Endothelial cell of umbilical vein (primary cell): ENCODE measurements at regions not wholly inside any gene's neighbourhood (a gene's known extent, or its start where the extent isn't known, plus 50 kb on each side); places are given as distances from the start of the nearest gene placed in this dataset.

ENCODE experiments used
- BruUV-seq: library from RNA; stranded (reverse); fragments of 400-500 nt; replicated peaks from 2 replicates; lab custom pipeline; 2021; lab: Mats Ljungman, UMichigan
- CTCF ChIA-PET: fragments of 300-600, 350-600 bp; sonication (Branson Sonifier 250); formaldehyde crosslinking; loops from one replicate; lab custom pipeline; 2021; ENCODE audit warnings: antibody characterized with exemption, inconsistent platforms; lab: Charles Lee
- POLR2A ChIA-PET: fragments of 300-600, 350-600 bp; sonication (Branson Sonifier 250); formaldehyde crosslinking; loops from one replicate; lab custom pipeline; 2021; ENCODE audit warnings: antibody characterized with exemption, inconsistent platforms; lab: Charles Lee
- DNase-seq: peaks from one replicate; pipeline ENCODE4 v3.0.0-alpha.2; 2011; ENCODE audit warnings: low read depth, low spot score
- FAIRE-seq: peaks from 2 replicates; lab custom pipeline; 2011; peaks lifted over from hg19 to GRCh38; lab: Jason Lieb, UNC
- H2AFZ ChIP-seq: 2 replicates; pipeline ENCODE4 v1.6.0; 2012; ENCODE audit warnings: low read depth, low read length, control low read depth, inconsistent platforms
- H3K27ac ChIP-seq: 2 replicates; pipeline ENCODE4 v1.5.1; 2011; ENCODE audit warnings: low read depth, mild to moderate bottlenecking, control low read depth, low read length, moderate library complexity; ENCODE audit not compliant: insufficient read depth
- H3K27me3 ChIP-seq, 2 experiments: 2 replicates each; pipeline versions ENCODE4 v1.6.0 to v1.6.1; 2011; ENCODE audit warnings: low read length in 2 of 2, mixed read lengths in 1 of 2; ENCODE audit not compliant: control insufficient read depth in 2 of 2, insufficient read depth in 2 of 2
- H3K36me3 ChIP-seq, 2 experiments: 2 replicates in 1 of 2; 3 replicates in 1 of 2; pipeline ENCODE4 v1.5.1; 2011; ENCODE audit warnings: low read length in 2 of 2, mild to moderate bottlenecking in 1 of 2, moderate library complexity in 1 of 2; ENCODE audit not compliant: control insufficient read depth in 2 of 2, insufficient read depth in 2 of 2; ENCODE audit errors: extremely low read depth in 1 of 2
- H3K4me1 ChIP-seq: 3 replicates; pipeline ENCODE4 v1.5.1; 2011; ENCODE audit warnings: mild to moderate bottlenecking, low read length; ENCODE audit not compliant: control insufficient read depth, insufficient read depth; ENCODE audit errors: extremely low read depth
- H3K4me2 ChIP-seq: 2 replicates; pipeline ENCODE4 v1.6.1; 2011; ENCODE audit warnings: low read length, control low read depth, mixed read lengths; ENCODE audit not compliant: insufficient read depth
- H3K4me3 ChIP-seq, 3 experiments: fragments of 200-600 bp in 1 of 3; sonication (generic), shearing (Covaris generic) in 1 of 3; replicated peaks in 1 of 3; 2 replicates each; pipeline ENCODE4 v1.5.1; 2011 to 2016; ENCODE audit warnings: control low read depth in 3 of 3, low read length in 3 of 3, mild to moderate bottlenecking in 2 of 3, inconsistent platforms in 1 of 3, low read depth in 1 of 3, moderate library complexity in 1 of 3; ENCODE audit not compliant: insufficient read depth in 1 of 3
- H3K79me2 ChIP-seq: 2 replicates; pipeline ENCODE4 v1.6.0; 2012; ENCODE audit warnings: low read length, inconsistent platforms; ENCODE audit not compliant: control insufficient read depth, insufficient read depth
- H3K9ac ChIP-seq: replicated peaks from 2 replicates; pipeline ENCODE3; 2011; ENCODE audit warnings: low read length, control low read depth; ENCODE audit not compliant: insufficient read depth; ENCODE audit errors: extremely low read depth
- H3K9me1 ChIP-seq: replicated peaks from 3 replicates; pipeline ENCODE4 v1.6.0; 2011; ENCODE audit warnings: mild to moderate bottlenecking, low read length; ENCODE audit not compliant: control insufficient read depth, insufficient read depth; ENCODE audit errors: extremely low read depth
- H3K9me3 ChIP-seq: replicated peaks from 2 replicates; pipeline ENCODE4 v1.5.1; 2012; ENCODE audit warnings: low read length, inconsistent platforms; ENCODE audit not compliant: control insufficient read depth, insufficient read depth
- H4K20me1 ChIP-seq: replicated peaks from 2 replicates; pipeline ENCODE3; 2011; ENCODE audit warnings: mild to moderate bottlenecking, low read length; ENCODE audit not compliant: control insufficient read depth, insufficient read depth; ENCODE audit errors: extremely low read depth
- GATA2 ChIP-seq: IDR thresholded peaks from 2 replicates; pipeline ENCODE4 v1.7.0; 2011; ENCODE audit warnings: low read depth, mild to moderate bottlenecking, moderate library complexity, mixed read lengths, low read length; ENCODE audit not compliant: insufficient read length, insufficient read depth
- JUN ChIP-seq: IDR thresholded peaks from 2 replicates; pipeline ENCODE4 v1.6.1; 2011; ENCODE audit warnings: borderline replicate concordance, low read depth; ENCODE audit not compliant: insufficient read length, insufficient read depth
- MYC ChIP-seq: IDR thresholded peaks from one replicate; pipeline ENCODE4 v1.6.1; 2011; ENCODE audit warnings: mild to moderate bottlenecking, low read depth, low read length
- dilution Hi-C: fragments of 300-500 bp; cut with MboI; formaldehyde crosslinking; loops from one replicate; pipeline ENCODE4 v1.15.0; 2019; ENCODE audit warnings: low sequenced_read_pairs; ENCODE audit not compliant: extremely low pct_ligation_motif_present
- intact Hi-C: fragments of 100-400 bp; cut with micrococcal nuclease; formaldehyde crosslinking; loops from one replicate; pipeline ENCODE4 v1.10.0; 2022
- TF ChIP-seq, protein P1 (sequence below), 2 donors: IDR thresholded peaks; 1 replicate in 1 of 2; 2 replicates in 1 of 2; pipeline ENCODE4 v1.5.1; 2011; ENCODE audit warnings: low read length in 2 of 2, mild to moderate bottlenecking in 2 of 2, moderate library complexity in 2 of 2, control low read depth in 1 of 2, inconsistent platforms in 1 of 2, low read depth in 1 of 2; ENCODE audit not compliant: insufficient read depth in 1 of 2; ENCODE audit errors: extremely low read depth in 1 of 2

DNA sequence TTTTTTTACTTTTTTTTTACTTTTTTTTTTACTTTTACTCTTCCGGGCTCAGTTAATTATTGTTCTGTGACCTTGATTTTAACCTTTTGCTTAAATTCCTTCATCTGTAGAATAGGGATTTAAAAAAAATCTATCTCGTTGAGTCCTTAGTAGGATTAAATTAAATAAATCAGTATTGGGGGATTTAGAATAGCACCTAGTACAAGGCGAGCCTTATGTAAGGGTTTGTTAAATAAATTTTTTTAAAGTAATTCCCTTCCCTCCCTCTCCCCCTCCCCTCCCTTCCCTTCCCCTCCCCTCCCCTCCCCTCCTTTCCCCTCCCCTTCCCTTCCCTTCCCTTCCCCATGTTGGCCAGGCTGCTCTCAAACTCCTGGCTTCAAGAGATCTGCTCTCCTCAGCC lies 287.2 kb upstream of the KCNH8 start:
- DNase-seq (no peak), FAIRE-seq (no peak)
- no peaks in the 10 kb centered on the region for H3K4me1 ChIP-seq
- H3K79me2 ChIP-seq, result no peaks in the 10 kb centered on the region
- H3K27me3 ChIP-seq, result no peaks in the 10 kb centered on the region
- no peaks in the 10 kb centered on the region for H3K9me1 ChIP-seq
- no peaks in the 10 kb centered on the region for H3K36me3 ChIP-seq
- H3K4me3 ChIP-seq, result no peak overlapping the region
- H3K9me3 ChIP-seq, result peaks cover 5% of the 10 kb centered on the region
- no peak overlapping the region for H3K9ac ChIP-seq
- no peaks in the 10 kb centered on the region for H4K20me1 ChIP-seq
- ChIA-PET POLR2A (no interaction called here), CTCF (no interaction called here)
- no peak overlapping the region for H3K27ac ChIP-seq
- dilution Hi-C loops (no loop called here), intact Hi-C loops (no loop called here)
- no peak overlapping the region for H2AFZ ChIP-seq
- H3K4me2 ChIP-seq, result no peak overlapping the region
- no TSS peak for BruUV-seq
- TF ChIP-seq JUN, result no peak
- no peak for TF ChIP-seq MYC
- no peak for TF ChIP-seq GATA2

DNA sequence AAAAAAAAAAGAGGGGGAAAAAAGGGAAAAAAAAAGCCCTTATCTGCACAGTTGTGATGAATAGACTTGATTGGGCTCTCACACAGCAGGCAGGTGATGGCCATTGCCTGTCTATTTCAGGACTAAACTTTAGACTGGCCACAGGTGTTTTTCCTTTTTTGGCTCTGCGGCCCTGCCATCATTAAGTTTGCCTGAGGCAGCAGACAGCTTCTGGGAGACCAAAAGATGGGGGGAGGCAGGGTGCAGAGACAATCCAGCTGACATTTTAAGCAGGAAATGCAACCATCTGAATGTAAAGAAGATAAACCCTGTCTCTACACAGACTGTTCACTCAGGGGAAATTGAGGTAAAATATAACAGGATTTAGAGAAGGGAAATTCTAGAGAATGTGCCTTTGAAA lies 295.0 kb upstream of the KCNH8 start:
- TF ChIP-seq, protein P1, sequence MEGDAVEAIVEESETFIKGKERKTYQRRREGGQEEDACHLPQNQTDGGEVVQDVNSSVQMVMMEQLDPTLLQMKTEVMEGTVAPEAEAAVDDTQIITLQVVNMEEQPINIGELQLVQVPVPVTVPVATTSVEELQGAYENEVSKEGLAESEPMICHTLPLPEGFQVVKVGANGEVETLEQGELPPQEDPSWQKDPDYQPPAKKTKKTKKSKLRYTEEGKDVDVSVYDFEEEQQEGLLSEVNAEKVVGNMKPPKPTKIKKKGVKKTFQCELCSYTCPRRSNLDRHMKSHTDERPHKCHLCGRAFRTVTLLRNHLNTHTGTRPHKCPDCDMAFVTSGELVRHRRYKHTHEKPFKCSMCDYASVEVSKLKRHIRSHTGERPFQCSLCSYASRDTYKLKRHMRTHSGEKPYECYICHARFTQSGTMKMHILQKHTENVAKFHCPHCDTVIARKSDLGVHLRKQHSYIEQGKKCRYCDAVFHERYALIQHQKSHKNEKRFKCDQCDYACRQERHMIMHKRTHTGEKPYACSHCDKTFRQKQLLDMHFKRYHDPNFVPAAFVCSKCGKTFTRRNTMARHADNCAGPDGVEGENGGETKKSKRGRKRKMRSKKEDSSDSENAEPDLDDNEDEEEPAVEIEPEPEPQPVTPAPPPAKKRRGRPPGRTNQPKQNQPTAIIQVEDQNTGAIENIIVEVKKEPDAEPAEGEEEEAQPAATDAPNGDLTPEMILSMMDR (IDR thresholded peaks at IDR 0.05; ENCODE audit: extremely low read depth in 1 of 2, insufficient read depth in 1 of 2, low read depth in 1 of 2, low read length in 2 of 2), result no peak
- DNase-seq (no peak), FAIRE-seq (no peak)
- Histone ChIP-seq H2AFZ (no peak overlapping the region), H3K4me1 (no peaks in the 10 kb centered on the region), H4K20me1 (no peaks in the 10 kb centered on the region), H3K4me3 (no peak overlapping the region), H3K27me3 (no peaks in the 10 kb centered on the region), H3K79me2 (no peaks in the 10 kb centered on the region), H3K9me3 (peaks cover 4% of the 10 kb centered on the region), H3K9me1 (no peaks in the 10 kb centered on the region), H3K9ac (no peak overlapping the region), H3K36me3 (no peaks in the 10 kb centered on the region), H3K27ac (no peak overlapping the region), H3K4me2 (no peak overlapping the region)
- dilution Hi-C loops, result no loop called here
- ChIA-PET POLR2A (no interaction called here), CTCF (no interaction called here)
- BruUV-seq, result no TSS peak
- intact Hi-C loops, result no loop called here
